ENCODE measurements at regions not wholly inside any gene's neighbourhood (a gene's known extent, or its start where the extent isn't known, plus 50 kb on each side); places are given as distances from the start of the nearest gene placed in this dataset.
"Not testable (repeated sequence)": the region's sequence is repeated elsewhere in the genome, so short reads cannot be mapped to it uniquely, and the experiment has no call there.

GRCh38 chr22:11051401-11052112 is 4476.4 kb upstream of the OR11H1 start:
- WGBS, 2 experiments (ENCODE audit: insufficient coverage in 1 of 2, insufficient read length in 1 of 2): 22 to 71% methylated on average over 2 to 4 of the region's 9 CpGs
- not testable (repeated sequence) for H3K27ac Mint-ChIP-seq; H3K36me3 ChIP-seq (ENCODE audit: control insufficient read depth, insufficient read depth, low read length); H3K4me3 ChIP-seq (ENCODE audit: low read length); H3K27ac ChIP-seq (ENCODE audit: low read depth, low read length); H3K4me1 ChIP-seq (ENCODE audit: control insufficient read depth, insufficient read depth, low read length); H3K4me3 Mint-ChIP-seq; H3K9ac ChIP-seq (ENCODE audit: extremely low read depth, low read length, poor library complexity, severe bottlenecking); H3K4me1 Mint-ChIP-seq; H3K27me3 Mint-ChIP-seq (ENCODE audit: insufficient read depth); H3K27me3 ChIP-seq (ENCODE audit: control insufficient read depth, insufficient read depth, low read length, poor library complexity, severe bottlenecking); H3K36me3 Mint-ChIP-seq (ENCODE audit: low read depth)
- peaks cover 68% of the 10 kb centered on the region for H3K9me3 ChIP-seq (ENCODE audit: control insufficient read depth, low read length)
- peak; percentile 10 for DNase-seq
- H3K9me3 Mint-ChIP-seq: peaks cover 65% of the 10 kb centered on the region

- WGBS, 2 experiments (ENCODE audit: insufficient coverage in 1 of 2, insufficient read length in 1 of 2): 60 to 67% methylated on average over 16 to 24 of the region's 24 CpGs
- H3K27me3 ChIP-seq (ENCODE audit: control insufficient read depth, insufficient read depth, low read length, poor library complexity, severe bottlenecking); H3K4me3 Mint-ChIP-seq: not testable (repeated sequence)
Measured at GRCh38 chr22:11053403-11054344, 4474.3 kb upstream of the OR11H1 start.

GRCh38 chr22:11054681-11055080 is 4473.3 kb upstream of the OR11H1 start:
- WGBS, 2 experiments (ENCODE audit: insufficient coverage in 1 of 2, insufficient read length in 1 of 2): 66 to 77% methylated on average over 7 to 11 of the region's 11 CpGs
- H3K27me3 ChIP-seq (ENCODE audit: control insufficient read depth, insufficient read depth, low read length, poor library complexity, severe bottlenecking); H3K36me3 ChIP-seq (ENCODE audit: control insufficient read depth, insufficient read depth, low read length); H3K36me3 Mint-ChIP-seq (ENCODE audit: low read depth); H3K27ac Mint-ChIP-seq; H3K4me3 Mint-ChIP-seq; H3K4me3 ChIP-seq (ENCODE audit: low read length); H3K4me1 ChIP-seq (ENCODE audit: control insufficient read depth, insufficient read depth, low read length); H3K4me1 Mint-ChIP-seq; H3K9ac ChIP-seq (ENCODE audit: extremely low read depth, low read length, poor library complexity, severe bottlenecking); H3K27me3 Mint-ChIP-seq (ENCODE audit: insufficient read depth); H3K27ac ChIP-seq (ENCODE audit: low read depth, low read length): not testable (repeated sequence)
- DNase-seq: peak; percentile 26
- peaks cover 71% of the 10 kb centered on the region for H3K9me3 Mint-ChIP-seq
- peaks cover 68% of the 10 kb centered on the region for H3K9me3 ChIP-seq (ENCODE audit: control insufficient read depth, low read length)

More at GRCh38 chr22:11053403-11054344, 4474.3 kb upstream of the OR11H1 start:
- H3K36me3 ChIP-seq (ENCODE audit: control insufficient read depth, insufficient read depth, low read length); H3K4me1 ChIP-seq (ENCODE audit: control insufficient read depth, insufficient read depth, low read length); H3K4me1 Mint-ChIP-seq; H3K36me3 Mint-ChIP-seq (ENCODE audit: low read depth); H3K27ac Mint-ChIP-seq; H3K27ac ChIP-seq (ENCODE audit: low read depth, low read length); H3K27me3 Mint-ChIP-seq (ENCODE audit: insufficient read depth); H3K9ac ChIP-seq (ENCODE audit: extremely low read depth, low read length, poor library complexity, severe bottlenecking); H3K4me3 ChIP-seq (ENCODE audit: low read length): not testable (repeated sequence)
- H3K9me3 ChIP-seq (ENCODE audit: control insufficient read depth, low read length): peaks cover 71% of the 10 kb centered on the region
- peaks cover 73% of the 10 kb centered on the region for H3K9me3 Mint-ChIP-seq
- peak; percentile 17 for DNase-seq

GRCh38 chr22:11055176-11055575 is 4472.8 kb upstream of the OR11H1 start:
- not testable (repeated sequence) for H3K4me3 ChIP-seq (ENCODE audit: low read length); H3K36me3 ChIP-seq (ENCODE audit: control insufficient read depth, insufficient read depth, low read length); H3K4me1 Mint-ChIP-seq; H3K9ac ChIP-seq (ENCODE audit: extremely low read depth, low read length, poor library complexity, severe bottlenecking); H3K27ac Mint-ChIP-seq; H3K4me1 ChIP-seq (ENCODE audit: control insufficient read depth, insufficient read depth, low read length); H3K4me3 Mint-ChIP-seq; H3K36me3 Mint-ChIP-seq (ENCODE audit: low read depth); H3K27me3 Mint-ChIP-seq (ENCODE audit: insufficient read depth); H3K27me3 ChIP-seq (ENCODE audit: control insufficient read depth, insufficient read depth, low read length, poor library complexity, severe bottlenecking); H3K27ac ChIP-seq (ENCODE audit: low read depth, low read length)
- peak; percentile 18 for DNase-seq
- WGBS, 2 experiments (ENCODE audit: insufficient coverage in 1 of 2, insufficient read length in 1 of 2): 81 to 87% methylated on average over 6 to 8 of the region's 8 CpGs
- H3K9me3 ChIP-seq (ENCODE audit: control insufficient read depth, low read length): peaks cover 73% of the 10 kb centered on the region
- peaks cover 75% of the 10 kb centered on the region for H3K9me3 Mint-ChIP-seq

- H3K9me3 Mint-ChIP-seq: peaks cover 91% of the 10 kb centered on the region
- not testable (repeated sequence) for H3K4me3 Mint-ChIP-seq; H3K27ac Mint-ChIP-seq; H3K36me3 ChIP-seq (ENCODE audit: control insufficient read depth, insufficient read depth, low read length); H3K27me3 ChIP-seq (ENCODE audit: control insufficient read depth, insufficient read depth, low read length, poor library complexity, severe bottlenecking); H3K27ac ChIP-seq (ENCODE audit: low read depth, low read length); H3K4me3 ChIP-seq (ENCODE audit: low read length); H3K4me1 Mint-ChIP-seq; H3K27me3 Mint-ChIP-seq (ENCODE audit: insufficient read depth); H3K9ac ChIP-seq (ENCODE audit: extremely low read depth, low read length, poor library complexity, severe bottlenecking); H3K36me3 Mint-ChIP-seq (ENCODE audit: low read depth); H3K4me1 ChIP-seq (ENCODE audit: control insufficient read depth, insufficient read depth, low read length)
- WGBS, 2 experiments (ENCODE audit: insufficient coverage in 1 of 2, insufficient read length in 1 of 2): 83 to 84% methylated on average over 8 to 27 of the region's 39 CpGs
- H3K9me3 ChIP-seq (ENCODE audit: control insufficient read depth, low read length): peaks cover 87% of the 10 kb centered on the region
- peak; percentile 7 for DNase-seq
Measured at GRCh38 chr22:11057955-11058547, 4469.9 kb upstream of the OR11H1 start.

GRCh38 chr22:11059129-11059528 is 4468.9 kb upstream of the OR11H1 start:
- H3K4me1 ChIP-seq (ENCODE audit: control insufficient read depth, insufficient read depth, low read length); H3K27ac Mint-ChIP-seq; H3K9ac ChIP-seq (ENCODE audit: extremely low read depth, low read length, poor library complexity, severe bottlenecking); H3K36me3 ChIP-seq (ENCODE audit: control insufficient read depth, insufficient read depth, low read length); H3K27ac ChIP-seq (ENCODE audit: low read depth, low read length); H3K36me3 Mint-ChIP-seq (ENCODE audit: low read depth); H3K27me3 ChIP-seq (ENCODE audit: control insufficient read depth, insufficient read depth, low read length, poor library complexity, severe bottlenecking); H3K27me3 Mint-ChIP-seq (ENCODE audit: insufficient read depth); H3K4me1 Mint-ChIP-seq; H3K4me3 Mint-ChIP-seq; DNase-seq: not testable (repeated sequence)
- H3K9me3 Mint-ChIP-seq: peaks cover 92% of the 10 kb centered on the region
- WGBS, 2 experiments (ENCODE audit: insufficient coverage in 1 of 2, insufficient read length in 1 of 2): 73 to 74% methylated on average over 2 to 3 of the region's 3 CpGs
- Histone ChIP-seq H3K4me3 (ENCODE audit: low read length) (peak overlapping the region; percentile 57), H3K9me3 (ENCODE audit: control insufficient read depth, low read length) (peaks cover 88% of the 10 kb centered on the region)
